Stomach (tissue), 4 donors: ENCODE measurements at regions not wholly inside any gene's neighbourhood (a gene's known extent, or its start where the extent isn't known, plus 50 kb on each side); places are given as distances from the start of the nearest gene placed in this dataset.

Source experiments
- CTCF ChIP-seq, 7 experiments: fragments of 450-650 bp in 4 of 7; fragments of 200-600 bp in 3 of 7; sonication (generic) in 3 of 7; IDR thresholded peaks; one replicate each; pipeline ENCODE4 v1.5.1; 2016 to 2019; ENCODE audit warnings: antibody characterized with exemption in 7 of 7, control low read depth in 2 of 7, mild to moderate bottlenecking in 1 of 7
- POLR2A ChIP-seq, 4 donors: fragments of 450-650 bp; IDR thresholded peaks; one replicate each; pipeline ENCODE4 v1.6.1; 2016; ENCODE audit warnings: antibody characterized with exemption in 4 of 4, control low read depth in 2 of 4, mild to moderate bottlenecking in 1 of 4, moderate library complexity in 1 of 4
- POLR2AphosphoS5 ChIP-seq, 3 donors: sonication (generic); formaldehyde crosslinking; IDR thresholded peaks; one replicate each; pipeline ENCODE4 v1.6.1; 2016; ENCODE audit warnings: antibody characterized with exemption in 3 of 3

- TF ChIP-seq CTCF (IDR thresholded peaks at IDR 0.05) (no peak), POLR2AphosphoS5 (IDR thresholded peaks at IDR 0.05) (no peak), POLR2A (IDR thresholded peaks at IDR 0.05) (no peak)
Observed at GRCh38 chr12:19608039-19608438, 168.7 kb downstream of the AEBP2 start.
